CD8-positive, alpha-beta memory T cell (primary cell): ENCODE measurements at regions not wholly inside any gene's neighbourhood (a gene's known extent, or its start where the extent isn't known, plus 50 kb on each side); places are given as distances from the start of the nearest gene placed in this dataset.
A peak's percentile ranks its signal among the peaks of the same experiment; 100 is the strongest.
"Not testable (repeated sequence)": the region's sequence is repeated elsewhere in the genome, so short reads cannot be mapped to it uniquely, and the experiment has no call there.

Source experiments
- CTCF ChIA-PET: fragments of 350-600 bp; sonication (Branson Sonifier 250); formaldehyde crosslinking; loops from one replicate; lab custom pipeline; 2021; ENCODE audit warnings: antibody characterized with exemption; lab: Charles Lee
- POLR2A ChIA-PET: fragments of 350-600 bp; sonication (Branson Sonifier 250); formaldehyde crosslinking; loops from one replicate; lab custom pipeline; 2021; ENCODE audit warnings: antibody characterized with exemption; lab: Charles Lee
- DNase-seq, 5 donors: peaks; one replicate each; pipeline versions ENCODE4 v3.0.0 to v3.0.0-alpha.2; 2020 to 2022; ENCODE audit warnings: mixed read lengths in 1 of 5
- H3K27ac ChIP-seq: one replicate; pipeline ENCODE4 v1.7.0; 2013; ENCODE audit warnings: low read depth, mild to moderate bottlenecking, low read length, moderate library complexity
- H3K27me3 ChIP-seq: 2 replicates; pipeline ENCODE4 v1.7.0; 2013; ENCODE audit warnings: low read length, mild to moderate bottlenecking; ENCODE audit not compliant: insufficient read depth, poor library complexity, severe bottlenecking
- H3K36me3 ChIP-seq: 2 replicates; pipeline ENCODE4 v1.7.0; 2013; ENCODE audit warnings: mild to moderate bottlenecking, low read length, moderate library complexity; ENCODE audit not compliant: insufficient read depth
- H3K4me1 ChIP-seq: 2 replicates; pipeline ENCODE4 v1.7.0; 2013; ENCODE audit warnings: mild to moderate bottlenecking, low read length, moderate library complexity; ENCODE audit not compliant: insufficient read depth
- H3K4me3 ChIP-seq: 2 replicates; pipeline ENCODE4 v1.7.0; 2013; ENCODE audit warnings: mild to moderate bottlenecking, low read length
- H3K9me3 ChIP-seq: 2 replicates; pipeline ENCODE4 v1.7.0; 2013; ENCODE audit warnings: mild to moderate bottlenecking, low read length
- H3K27ac Mint-ChIP-seq, 8 donors: one replicate each; pipeline ENCODE4 v1.8.0; 2020 to 2021; ENCODE audit warnings: mixed read lengths in 8 of 8, mild to moderate bottlenecking in 6 of 8, inconsistent platforms in 3 of 8, moderate library complexity in 3 of 8
- H3K27me3 Mint-ChIP-seq, 2 donors: one replicate each; pipeline ENCODE4 v1.8.0; 2020 to 2021; ENCODE audit warnings: mixed read lengths in 2 of 2, mild to moderate bottlenecking in 1 of 2, moderate library complexity in 1 of 2
- H3K36me3 Mint-ChIP-seq, 3 donors: one replicate each; pipeline ENCODE4 v1.8.0; 2020 to 2021; ENCODE audit warnings: mixed read lengths in 3 of 3, inconsistent platforms in 1 of 3, mild to moderate bottlenecking in 1 of 3
- H3K4me1 Mint-ChIP-seq, 3 donors: one replicate each; pipeline ENCODE4 v1.8.0; 2020 to 2021; ENCODE audit warnings: mixed read lengths in 3 of 3, inconsistent platforms in 1 of 3, mild to moderate bottlenecking in 1 of 3
- H3K4me3 Mint-ChIP-seq, 7 donors: one replicate each; pipeline ENCODE4 v1.8.0; 2020 to 2021; ENCODE audit warnings: mixed read lengths in 7 of 7, mild to moderate bottlenecking in 6 of 7, moderate library complexity in 4 of 7, inconsistent platforms in 2 of 7
- H3K9me3 Mint-ChIP-seq, 5 donors: one replicate each; pipeline ENCODE4 v1.8.0; 2020 to 2022; ENCODE audit warnings: mixed read lengths in 5 of 5, mild to moderate bottlenecking in 3 of 5, moderate library complexity in 2 of 5, inconsistent platforms in 1 of 5

- no peaks in the 10 kb centered on the region for H3K9me3 ChIP-seq
- peaks cover 0 to 2% of the 10 kb centered on the region in 2 donors for H3K27me3 Mint-ChIP-seq
- no peak overlapping the region for H3K4me3 ChIP-seq
- no peak overlapping the region for H3K4me3 Mint-ChIP-seq
- no peaks in the 10 kb centered on the region for H3K36me3 ChIP-seq
- H3K4me1 ChIP-seq = no peaks in the 10 kb centered on the region
- H3K27ac Mint-ChIP-seq = no peak overlapping the region
- ChIA-PET CTCF (no interaction called here), POLR2A (no interaction called here)
- no peaks in the 10 kb centered on the region for H3K27me3 ChIP-seq
- no peaks in the 10 kb centered on the region for H3K36me3 Mint-ChIP-seq
- no peaks in the 10 kb centered on the region for H3K4me1 Mint-ChIP-seq
- H3K9me3 Mint-ChIP-seq = no peaks in the 10 kb centered on the region
- no peak for DNase-seq
- H3K27ac ChIP-seq = no peak overlapping the region
Observed at GRCh38 chr10:117801691-117802090, 245.1 kb downstream of the RAB11FIP2 start.

GRCh38 chr10:117804470-117805011, 242.2 kb downstream of the RAB11FIP2 start:
- H3K27me3 Mint-ChIP-seq = peaks cover 0 to 2% of the 10 kb centered on the region in 2 donors
- ChIA-PET CTCF (no interaction called here), POLR2A (no interaction called here)
- no peak overlapping the region for H3K4me3 ChIP-seq
- no peak overlapping the region for H3K4me3 Mint-ChIP-seq
- H3K4me1 ChIP-seq = no peaks in the 10 kb centered on the region
- no peak overlapping the region for H3K27ac ChIP-seq
- no peak for DNase-seq
- no peaks in the 10 kb centered on the region for H3K27me3 ChIP-seq
- no peak overlapping the region for H3K27ac Mint-ChIP-seq
- peaks cover 0 to 4% (median 0%) of the 10 kb centered on the region in 5 donors for H3K9me3 Mint-ChIP-seq
- H3K9me3 ChIP-seq = no peaks in the 10 kb centered on the region
- H3K4me1 Mint-ChIP-seq = no peaks in the 10 kb centered on the region
- no peaks in the 10 kb centered on the region for H3K36me3 ChIP-seq
- H3K36me3 Mint-ChIP-seq = no peaks in the 10 kb centered on the region

GRCh38 chr10:117805139-117805538, 241.6 kb downstream of the RAB11FIP2 start:
- H3K27me3 Mint-ChIP-seq = peaks cover 0 to 2% of the 10 kb centered on the region in 2 donors
- Histone ChIP-seq H3K27me3 (no peaks in the 10 kb centered on the region), H3K9me3 (no peaks in the 10 kb centered on the region), H3K4me1 (no peaks in the 10 kb centered on the region), H3K27ac (no peak overlapping the region), H3K4me3 (no peak overlapping the region), H3K36me3 (no peaks in the 10 kb centered on the region)
- ChIA-PET CTCF (no interaction called here), POLR2A (no interaction called here)
- no peak for DNase-seq
- no peak overlapping the region for H3K27ac Mint-ChIP-seq
- peaks cover 0 to 4% (median 0%) of the 10 kb centered on the region in 5 donors for H3K9me3 Mint-ChIP-seq
- H3K4me1 Mint-ChIP-seq = no peaks in the 10 kb centered on the region
- H3K4me3 Mint-ChIP-seq = no peak overlapping the region
- no peaks in the 10 kb centered on the region for H3K36me3 Mint-ChIP-seq

GRCh38 chr10:117807441-117807840, 239.3 kb downstream of the RAB11FIP2 start:
- Histone ChIP-seq H3K4me1 (no peaks in the 10 kb centered on the region), H3K27me3 (no peaks in the 10 kb centered on the region), H3K36me3 (no peaks in the 10 kb centered on the region), H3K9me3 (no peaks in the 10 kb centered on the region), H3K4me3 (no peak overlapping the region), H3K27ac (no peak overlapping the region)
- Mint-ChIP-seq H3K9me3 (peaks cover 0 to 8% (median 4%) of the 10 kb centered on the region in 5 donors), H3K27me3 (peaks cover 0 to 3% of the 10 kb centered on the region in 2 donors), H3K36me3 (no peaks in the 10 kb centered on the region), H3K4me1 (no peaks in the 10 kb centered on the region), H3K27ac (no peak overlapping the region), H3K4me3 (no peak overlapping the region)
- ChIA-PET POLR2A (no interaction called here), CTCF (no interaction called here)
- no peak for DNase-seq

GRCh38 chr10:117815816-117816215, 230.9 kb downstream of the RAB11FIP2 start:
- H3K4me3 ChIP-seq, H3K27ac ChIP-seq, H3K4me3 Mint-ChIP-seq, H3K4me1 Mint-ChIP-seq, DNase-seq, POLR2A ChIA-PET, CTCF ChIA-PET, H3K36me3 ChIP-seq, H3K27me3 Mint-ChIP-seq, H3K9me3 ChIP-seq, H3K27ac Mint-ChIP-seq, H3K9me3 Mint-ChIP-seq, H3K27me3 ChIP-seq, H3K36me3 Mint-ChIP-seq, H3K4me1 ChIP-seq: not testable (repeated sequence)

- POLR2A ChIA-PET = no interaction called here
Observed at GRCh38 chr10:117817116-117817515, 229.6 kb downstream of the RAB11FIP2 start.

GRCh38 chr10:117818721-117819120, 228.0 kb downstream of the RAB11FIP2 start:
- H3K27me3 Mint-ChIP-seq = peaks cover 4 to 6% of the 10 kb centered on the region in 2 donors
- no peaks in the 10 kb centered on the region for H3K4me1 Mint-ChIP-seq
- H3K36me3 Mint-ChIP-seq = no peaks in the 10 kb centered on the region
- Histone ChIP-seq H3K27me3 (no peaks in the 10 kb centered on the region), H3K36me3 (no peaks in the 10 kb centered on the region), H3K4me3 (no peak overlapping the region), H3K4me1 (no peaks in the 10 kb centered on the region), H3K9me3 (no peaks in the 10 kb centered on the region), H3K27ac (no peak overlapping the region)
- POLR2A ChIA-PET = no interaction called here
- no peak for DNase-seq
- H3K9me3 Mint-ChIP-seq = peaks cover 0 to 3% (median 0%) of the 10 kb centered on the region in 5 donors
- H3K27ac Mint-ChIP-seq = no peak overlapping the region
- CTCF ChIA-PET = no interaction called here
- H3K4me3 Mint-ChIP-seq = no peak overlapping the region

More at GRCh38 chr10:117817116-117817515, 229.6 kb downstream of the RAB11FIP2 start:
- Mint-ChIP-seq H3K4me3 (no peak overlapping the region), H3K27me3 (peaks cover 4 to 6% of the 10 kb centered on the region in 2 donors), H3K27ac (no peak overlapping the region), H3K9me3 (peaks cover 0 to 3% (median 1%) of the 10 kb centered on the region in 5 donors), H3K36me3 (no peaks in the 10 kb centered on the region), H3K4me1 (no peaks in the 10 kb centered on the region)
- Histone ChIP-seq H3K9me3 (no peaks in the 10 kb centered on the region), H3K4me3 (no peak overlapping the region), H3K36me3 (no peaks in the 10 kb centered on the region), H3K27ac (no peak overlapping the region), H3K4me1 (no peaks in the 10 kb centered on the region), H3K27me3 (no peaks in the 10 kb centered on the region)
- CTCF ChIA-PET = no interaction called here
- DNase-seq = no peak

GRCh38 chr10:117819304-117819703, 227.4 kb downstream of the RAB11FIP2 start:
- POLR2A ChIA-PET = no interaction called here
- Mint-ChIP-seq H3K4me1 (no peaks in the 10 kb centered on the region), H3K4me3 (peak overlapping the region in 1 of 7 donors; percentile 18)

More at GRCh38 chr10:117819304-117819703, 227.4 kb downstream of the RAB11FIP2 start:
- Mint-ChIP-seq H3K36me3 (no peaks in the 10 kb centered on the region), H3K9me3 (peaks cover 0 to 3% (median 0%) of the 10 kb centered on the region in 5 donors), H3K27me3 (peaks cover 4 to 6% of the 10 kb centered on the region in 2 donors), H3K27ac (no peak overlapping the region)
- no peak for DNase-seq
- no peaks in the 10 kb centered on the region for H3K27me3 ChIP-seq
- CTCF ChIA-PET = no interaction called here
- no peaks in the 10 kb centered on the region for H3K36me3 ChIP-seq
- no peaks in the 10 kb centered on the region for H3K9me3 ChIP-seq
- no peak overlapping the region for H3K27ac ChIP-seq
- no peaks in the 10 kb centered on the region for H3K4me1 ChIP-seq
- no peak overlapping the region for H3K4me3 ChIP-seq
